Muscle layer of duodenum (tissue), 2 donors: ENCODE measurements at regions not wholly inside any gene's neighbourhood (a gene's known extent, or its start where the extent isn't known, plus 50 kb on each side); places are given as distances from the start of the nearest gene placed in this dataset.

Experiments used
- H3K27ac ChIP-seq: one replicate; pipeline ENCODE4 v1.7.0; 2013; ENCODE audit warnings: mild to moderate bottlenecking, low read length
- H3K27me3 ChIP-seq: one replicate; pipeline ENCODE4 v1.7.0; 2013; ENCODE audit warnings: low read depth, mild to moderate bottlenecking, control low read depth, low read length
- H3K36me3 ChIP-seq, 2 donors: one replicate each; pipeline ENCODE4 v1.7.0; 2013; ENCODE audit warnings: low read length in 2 of 2, control low read depth in 1 of 2, mild to moderate bottlenecking in 1 of 2; ENCODE audit not compliant: insufficient read depth in 2 of 2, control insufficient read depth in 1 of 2
- H3K4me1 ChIP-seq, 2 donors: one replicate each; pipeline ENCODE4 v1.7.0; 2013; ENCODE audit warnings: low read length in 2 of 2, mild to moderate bottlenecking in 2 of 2, control low read depth in 1 of 2, moderate library complexity in 1 of 2; ENCODE audit not compliant: insufficient read depth in 2 of 2, control insufficient read depth in 1 of 2
- H3K4me3 ChIP-seq, 2 donors: one replicate each; pipeline ENCODE4 v1.7.0; 2013; ENCODE audit warnings: low read length in 2 of 2, low read depth in 1 of 2, mild to moderate bottlenecking in 1 of 2
- H3K9me3 ChIP-seq, 2 donors: one replicate each; pipeline ENCODE4 v1.7.0; 2013; ENCODE audit warnings: low read length in 2 of 2, control low read depth in 1 of 2, mild to moderate bottlenecking in 1 of 2; ENCODE audit not compliant: control insufficient read depth in 1 of 2
- donor health status: healthy.

- H3K36me3 ChIP-seq, result peaks cover 0 to 5% of the 10 kb centered on the region in 2 donors
- no peaks in the 10 kb centered on the region for H3K9me3 ChIP-seq
- no peak overlapping the region for H3K27ac ChIP-seq
- peaks cover 8 to 12% of the 10 kb centered on the region in 2 donors for H3K4me1 ChIP-seq
- no peaks in the 10 kb centered on the region for H3K27me3 ChIP-seq
- no peak overlapping the region for H3K4me3 ChIP-seq
Measured at GRCh38 chr2:157176602-157177001, 80.9 kb upstream of the GALNT5 start.

GRCh38 chr2:157178874-157179273 lies 78.6 kb upstream of the GALNT5 start:
- no peaks in the 10 kb centered on the region for H3K27me3 ChIP-seq
- no peak overlapping the region for H3K27ac ChIP-seq
- peaks cover 0 to 5% of the 10 kb centered on the region in 2 donors for H3K36me3 ChIP-seq

GRCh38 chr2:157179324-157180105 lies 78.0 kb upstream of the GALNT5 start:
- Histone ChIP-seq H3K9me3 (no peaks in the 10 kb centered on the region), H3K27me3 (no peaks in the 10 kb centered on the region), H3K4me3 (no peak overlapping the region), H3K36me3 (no peaks in the 10 kb centered on the region), H3K27ac (no peak overlapping the region), H3K4me1 (no peaks in the 10 kb centered on the region)

More at GRCh38 chr2:157178874-157179273, 78.6 kb upstream of the GALNT5 start:
- no peaks in the 10 kb centered on the region for H3K9me3 ChIP-seq
- H3K4me1 ChIP-seq, result peaks cover 0 to under 1% of the 10 kb centered on the region in 2 donors
- H3K4me3 ChIP-seq, result no peak overlapping the region

- no peaks in the 10 kb centered on the region for H3K4me1 ChIP-seq
- H3K27ac ChIP-seq, result no peak overlapping the region
- no peaks in the 10 kb centered on the region for H3K27me3 ChIP-seq
- no peaks in the 10 kb centered on the region for H3K9me3 ChIP-seq
- H3K36me3 ChIP-seq, result no peaks in the 10 kb centered on the region
- no peak overlapping the region for H3K4me3 ChIP-seq
Measured at GRCh38 chr2:157180359-157180758, 77.1 kb upstream of the GALNT5 start.

GRCh38 chr2:157181234-157181633 lies 76.3 kb upstream of the GALNT5 start:
- Histone ChIP-seq H3K27ac (no peak overlapping the region), H3K4me3 (no peak overlapping the region), H3K4me1 (no peaks in the 10 kb centered on the region), H3K27me3 (no peaks in the 10 kb centered on the region), H3K9me3 (no peaks in the 10 kb centered on the region), H3K36me3 (no peaks in the 10 kb centered on the region)

- no peaks in the 10 kb centered on the region for H3K9me3 ChIP-seq
- no peaks in the 10 kb centered on the region for H3K4me1 ChIP-seq
- no peak overlapping the region for H3K27ac ChIP-seq
- no peaks in the 10 kb centered on the region for H3K36me3 ChIP-seq
- H3K4me3 ChIP-seq, result no peak overlapping the region
- no peaks in the 10 kb centered on the region for H3K27me3 ChIP-seq
Measured at GRCh38 chr2:157182204-157182709, 75.2 kb upstream of the GALNT5 start.

- no peaks in the 10 kb centered on the region for H3K36me3 ChIP-seq
- H3K4me3 ChIP-seq, result no peak overlapping the region
- no peaks in the 10 kb centered on the region for H3K9me3 ChIP-seq
- H3K27me3 ChIP-seq, result no peaks in the 10 kb centered on the region
- H3K4me1 ChIP-seq, result no peaks in the 10 kb centered on the region
- no peak overlapping the region for H3K27ac ChIP-seq
Measured at GRCh38 chr2:157182834-157183396, 74.6 kb upstream of the GALNT5 start.

- Histone ChIP-seq H3K4me3 (no peak overlapping the region), H3K36me3 (no peaks in the 10 kb centered on the region), H3K4me1 (no peaks in the 10 kb centered on the region), H3K27ac (no peak overlapping the region), H3K9me3 (no peaks in the 10 kb centered on the region), H3K27me3 (no peaks in the 10 kb centered on the region)
Measured at GRCh38 chr2:157184161-157184895, 73.2 kb upstream of the GALNT5 start.

GRCh38 chr2:157185476-157186227 lies 71.9 kb upstream of the GALNT5 start:
- Histone ChIP-seq H3K27ac (no peak overlapping the region), H3K27me3 (no peaks in the 10 kb centered on the region), H3K4me1 (no peaks in the 10 kb centered on the region), H3K9me3 (no peaks in the 10 kb centered on the region), H3K36me3 (no peaks in the 10 kb centered on the region), H3K4me3 (no peak overlapping the region)

GRCh38 chr2:157190151-157190550 lies 67.4 kb upstream of the GALNT5 start:
- H3K36me3 ChIP-seq, result no peaks in the 10 kb centered on the region
- H3K4me1 ChIP-seq, result no peaks in the 10 kb centered on the region
- H3K9me3 ChIP-seq, result no peaks in the 10 kb centered on the region
- no peaks in the 10 kb centered on the region for H3K27me3 ChIP-seq
- H3K4me3 ChIP-seq, result no peak overlapping the region
- H3K27ac ChIP-seq, result no peak overlapping the region

GRCh38 chr2:157191186-157191585 lies 66.3 kb upstream of the GALNT5 start:
- H3K27ac ChIP-seq, result no peak overlapping the region
- no peaks in the 10 kb centered on the region for H3K36me3 ChIP-seq
- H3K9me3 ChIP-seq, result no peaks in the 10 kb centered on the region
- H3K27me3 ChIP-seq, result no peaks in the 10 kb centered on the region
- no peak overlapping the region for H3K4me3 ChIP-seq
- H3K4me1 ChIP-seq, result no peaks in the 10 kb centered on the region
